Mammary epithelial cell (primary cell): ENCODE measurements at regions not wholly inside any gene's neighbourhood (a gene's known extent, or its start where the extent isn't known, plus 50 kb on each side); places are given as distances from the start of the nearest gene placed in this dataset.

Source experiments
- CTCF ChIP-seq, 2 donors: IDR thresholded peaks in 1 of 2; conservative IDR thresholded peaks in 1 of 2; 2 replicates each; pipeline ENCODE4 v1.5.1; 2011 to 2012; ENCODE audit warnings: inconsistent platforms in 2 of 2, low read length in 2 of 2, mild to moderate bottlenecking in 2 of 2, control low read depth in 1 of 2, low read depth in 1 of 2; ENCODE audit not compliant: insufficient read depth in 1 of 2; ENCODE audit errors: extremely low read depth in 1 of 2
- EZH2 ChIP-seq: IDR thresholded peaks from 2 replicates; pipeline ENCODE4 v1.6.1; 2012; ENCODE audit warnings: low read length, inconsistent platforms, borderline replicate concordance

GRCh38 chr7:152523916-152524315 lies 88.1 kb upstream of the KMT2C start:
- TF ChIP-seq CTCF (conservative IDR thresholded peaks at IDR 0.05 in 1 of 2, IDR thresholded peaks at IDR 0.05 in 1 of 2; ENCODE audit: extremely low read depth in 1 of 2, insufficient read depth in 1 of 2, low read depth in 1 of 2, low read length in 2 of 2) (no peak), EZH2 (no peak)
